ENCODE measurements at regions not wholly inside any gene's neighbourhood (a gene's known extent, or its start where the extent isn't known, plus 50 kb on each side); places are given as distances from the start of the nearest gene placed in this dataset.
"Not testable (repeated sequence)": the region's sequence is repeated elsewhere in the genome, so short reads cannot be mapped to it uniquely, and the experiment has no call there.

GRCh38 chr10:120761951-120762350 is 89.2 kb upstream of the WDR11 start:
- DNase-seq: no peak

- no peak for DNase-seq
These were observed 85.8 kb upstream of the WDR11 start for GRCh38 chr10:120765226-120765803.

GRCh38 chr10:120768227-120768626 is 82.9 kb upstream of the WDR11 start:
- no peak for DNase-seq

- DNase-seq: no peak
These were observed 80.7 kb upstream of the WDR11 start for GRCh38 chr10:120770496-120770895.

- DNase-seq: no peak
These were observed 74.7 kb upstream of the WDR11 start for GRCh38 chr10:120776442-120776841.

GRCh38 chr10:120782336-120782735 is 68.8 kb upstream of the WDR11 start:
- DNase-seq: no peak

GRCh38 chr10:120783098-120783497 is 68.1 kb upstream of the WDR11 start:
- DNase-seq: no peak

- DNase-seq: no peak
These were observed 67.3 kb upstream of the WDR11 start for GRCh38 chr10:120783867-120784266.

- DNase-seq: no peak
These were observed 62.4 kb upstream of the WDR11 start for GRCh38 chr10:120788771-120789170.

GRCh38 chr10:120789303-120790203 is 61.6 kb upstream of the WDR11 start:
- DNase-seq: no peak

GRCh38 chr10:120791316-120791715 is 59.8 kb upstream of the WDR11 start:
- no peak for DNase-seq

GRCh38 chr10:120793088-120793487 is 58.1 kb upstream of the WDR11 start:
- DNase-seq: no peak

GRCh38 chr10:120794390-120794789 is 56.8 kb upstream of the WDR11 start:
- peak; percentile 31 for DNase-seq

GRCh38 chr10:120798276-120798675 is 52.9 kb upstream of the WDR11 start:
- DNase-seq: not testable (repeated sequence)

- no peak for DNase-seq
These were observed 51.3 kb upstream of the WDR11 start for GRCh38 chr10:120799849-120800248.

- DNase-seq: no peak
These were observed 50.4 kb upstream of the WDR11 start for GRCh38 chr10:120800528-120801323.
